Stimulated activated CD8-positive, alpha-beta memory T cell treated with anti-CD3 and anti-CD28 coated beads, Interleukin-4, amount 100 ng/mL, for 48 hours (primary cell): ENCODE measurements at regions not wholly inside any gene's neighbourhood (a gene's known extent, or its start where the extent isn't known, plus 50 kb on each side); places are given as distances from the start of the nearest gene placed in this dataset.
A peak's percentile ranks its signal among the peaks of the same experiment; 100 is the strongest.
"Not testable (repeated sequence)": the region's sequence is repeated elsewhere in the genome, so short reads cannot be mapped to it uniquely, and the experiment has no call there.

ENCODE experiments used
- DNase-seq: peaks from one replicate; pipeline ENCODE4 v3.0.0-alpha.2; 2020

DNA sequence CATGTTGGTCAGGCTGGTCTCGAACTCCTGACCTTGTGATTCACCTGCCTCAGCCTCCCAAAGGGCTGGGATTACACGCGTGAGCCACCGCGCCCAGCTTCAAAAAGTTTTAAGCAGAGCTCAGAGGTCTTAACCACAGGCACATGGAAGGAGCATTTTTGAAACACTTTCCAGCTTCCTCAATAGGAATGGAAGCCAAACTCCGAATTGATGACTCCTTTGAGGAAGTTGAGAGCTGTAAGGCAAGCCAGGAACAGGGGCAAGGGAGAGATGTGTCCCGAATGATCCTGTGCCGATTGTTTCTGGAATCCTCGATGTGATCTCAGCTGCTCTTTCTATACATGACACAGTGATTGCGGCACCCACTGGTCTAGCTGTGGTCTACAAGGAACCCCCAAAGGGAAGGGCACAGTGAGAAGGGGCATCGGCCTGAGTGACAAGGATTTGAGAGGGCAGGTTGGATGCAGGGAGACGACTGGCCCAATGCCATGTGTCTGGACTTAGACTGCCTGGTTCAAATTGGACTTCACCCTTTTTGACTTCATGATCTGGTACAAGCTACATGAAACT lies 116.2 kb downstream of the ADRA2C start:
- DNase-seq: not testable (repeated sequence)

DNA sequence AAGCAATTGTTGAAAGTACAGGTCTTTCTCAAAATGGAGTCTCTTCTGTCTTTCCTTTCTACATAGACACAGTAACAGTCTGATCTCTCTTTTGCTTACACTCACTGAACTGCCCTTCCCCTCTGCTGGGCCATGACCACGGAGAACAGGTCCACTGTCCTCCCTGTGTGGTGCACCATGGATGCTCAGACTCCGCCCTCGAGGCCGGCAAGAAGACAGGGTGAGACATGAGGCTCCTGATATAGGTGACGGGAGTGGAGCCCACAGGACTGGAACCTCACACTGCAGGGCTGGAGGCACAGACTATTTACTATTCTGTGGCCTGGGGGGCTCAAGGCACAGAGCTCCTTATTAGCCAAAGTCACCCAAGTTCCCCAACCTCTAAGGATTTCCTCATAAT lies 118.1 kb downstream of the ADRA2C start:
- DNase-seq: not testable (repeated sequence)

DNA sequence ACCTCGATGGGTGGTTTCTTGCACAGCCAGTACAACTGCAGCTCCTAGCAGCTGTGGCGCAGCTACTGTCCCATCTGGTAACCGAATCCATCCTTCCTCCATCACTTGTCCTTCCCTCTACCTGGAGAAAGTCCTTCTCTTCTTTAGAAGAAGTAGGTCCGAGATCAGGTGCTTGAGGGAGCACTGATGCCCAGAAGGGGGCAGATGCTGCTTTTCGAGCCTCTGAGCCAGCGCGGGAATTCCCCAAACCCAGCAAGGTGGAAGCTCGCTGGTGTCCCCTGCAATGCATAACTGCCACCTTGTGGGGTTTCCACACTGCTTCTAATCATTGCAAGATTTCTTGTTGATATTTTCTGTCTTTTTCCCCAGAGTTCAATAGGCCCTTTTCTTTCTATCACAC lies 127.4 kb downstream of the ADRA2C start:
- peak; percentile 55 for DNase-seq

DNA sequence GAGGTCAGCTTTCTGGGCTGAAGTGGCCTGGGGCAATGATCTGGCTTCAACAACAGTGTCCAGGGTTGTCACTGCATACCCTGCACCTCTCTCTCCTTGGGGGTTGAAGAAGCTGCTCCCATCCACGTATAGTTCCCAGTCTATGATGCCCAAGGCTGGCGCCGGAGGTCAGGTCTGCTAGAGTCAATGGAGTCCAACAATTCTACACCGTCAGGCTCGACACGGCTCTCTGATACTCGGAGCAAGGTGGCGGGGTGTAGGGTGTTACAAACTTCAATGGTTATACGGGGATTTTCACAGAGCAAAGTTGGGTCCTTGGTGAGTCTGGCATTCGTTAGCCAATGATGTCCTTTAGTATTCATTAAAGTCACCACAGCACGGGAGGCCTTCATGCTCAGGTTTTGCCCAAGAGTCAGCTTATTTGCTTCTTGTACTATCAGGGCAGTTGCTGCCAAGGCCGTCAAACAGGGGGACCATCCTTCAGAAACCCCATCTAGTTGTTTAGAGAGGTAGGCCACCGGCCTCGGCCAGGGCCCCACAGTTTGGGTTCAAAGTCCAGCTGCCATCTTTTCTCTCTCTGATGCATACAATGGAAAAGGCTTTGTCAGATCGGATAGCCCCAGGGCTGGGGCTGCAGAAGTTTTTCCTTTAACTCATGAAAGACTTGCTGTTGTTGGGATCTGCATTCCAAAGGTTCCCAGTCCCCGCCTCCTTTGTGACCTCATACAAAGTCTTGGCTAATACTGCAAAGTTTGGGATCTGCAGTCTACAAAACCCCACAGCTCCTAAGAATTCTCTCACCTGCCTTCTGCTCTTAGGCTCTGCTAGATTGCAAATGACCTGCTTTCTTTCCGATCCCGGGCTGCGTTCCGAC lies 128.1 kb downstream of the ADRA2C start:
- not testable (repeated sequence) for DNase-seq

DNA sequence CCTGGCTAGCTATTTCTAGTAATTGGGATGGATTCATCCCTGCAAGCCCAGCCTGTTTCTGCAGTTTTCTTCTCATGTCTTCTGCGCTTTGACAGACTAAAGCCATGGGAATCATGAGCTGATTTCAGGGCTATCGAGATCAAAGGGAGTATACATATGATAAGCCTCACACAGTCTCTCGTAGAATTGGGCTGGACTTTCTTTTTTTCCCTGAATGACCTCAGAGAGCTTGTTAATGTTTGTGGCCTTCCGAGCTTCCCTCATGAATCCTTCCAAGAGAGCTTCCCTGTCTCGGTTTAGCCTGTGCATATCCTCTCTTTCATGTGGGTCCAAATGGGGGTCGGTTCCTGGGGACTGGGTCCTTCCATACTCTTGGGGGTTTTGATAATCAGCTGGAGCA lies 130.3 kb downstream of the ADRA2C start:
- no peak for DNase-seq

DNA sequence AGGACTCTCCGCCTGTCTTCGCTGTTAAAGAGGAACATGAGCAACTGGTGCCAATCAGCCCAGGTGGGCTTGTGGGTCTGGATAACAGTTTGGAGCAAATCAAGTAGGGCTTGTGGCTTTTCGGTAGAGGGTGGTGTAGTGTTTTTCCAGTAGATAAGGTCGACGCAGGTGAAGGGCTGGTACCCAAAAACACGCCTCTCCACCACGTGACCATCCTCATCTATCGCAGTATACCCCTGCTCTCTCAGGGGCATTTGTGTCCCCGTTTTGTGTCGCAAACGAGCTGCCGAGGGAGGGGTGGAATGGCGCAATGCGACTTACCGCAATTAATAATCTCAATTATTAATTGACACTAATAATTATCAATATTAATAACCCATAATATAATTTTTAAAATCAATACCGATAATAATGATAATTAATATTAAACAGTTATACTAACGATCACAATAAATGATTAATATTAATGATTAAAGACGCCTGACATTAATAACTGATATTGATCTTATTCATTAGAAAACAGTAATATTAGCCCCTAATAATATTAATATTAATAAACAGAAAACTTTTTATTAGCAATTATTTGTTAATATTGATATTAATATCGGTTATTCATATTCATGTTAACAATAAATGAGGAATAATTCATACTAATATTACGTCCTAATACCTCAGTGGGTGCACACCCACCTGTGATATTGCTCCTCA lies 130.8 kb downstream of the ADRA2C start:
- not testable (repeated sequence) for DNase-seq

DNA sequence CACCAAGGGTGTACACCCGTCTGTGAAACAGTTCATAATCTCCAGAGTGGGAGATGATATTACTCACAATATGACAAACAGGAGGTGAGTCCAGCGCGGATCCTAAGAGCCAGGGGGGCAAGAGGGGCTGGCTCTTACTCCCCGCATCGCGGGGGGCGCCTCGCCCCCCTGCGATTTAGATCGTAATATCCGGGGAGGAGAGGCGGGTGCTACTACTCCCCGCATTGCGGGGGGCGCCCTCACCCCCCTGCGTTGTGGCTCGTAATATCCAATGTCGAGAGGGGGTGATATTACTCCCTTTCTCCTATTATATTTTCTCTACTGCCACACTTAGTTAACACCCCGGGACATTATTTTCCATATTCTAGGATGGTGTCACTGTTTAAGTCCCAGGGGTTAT lies 131.9 kb downstream of the ADRA2C start:
- DNase-seq: no peak

DNA sequence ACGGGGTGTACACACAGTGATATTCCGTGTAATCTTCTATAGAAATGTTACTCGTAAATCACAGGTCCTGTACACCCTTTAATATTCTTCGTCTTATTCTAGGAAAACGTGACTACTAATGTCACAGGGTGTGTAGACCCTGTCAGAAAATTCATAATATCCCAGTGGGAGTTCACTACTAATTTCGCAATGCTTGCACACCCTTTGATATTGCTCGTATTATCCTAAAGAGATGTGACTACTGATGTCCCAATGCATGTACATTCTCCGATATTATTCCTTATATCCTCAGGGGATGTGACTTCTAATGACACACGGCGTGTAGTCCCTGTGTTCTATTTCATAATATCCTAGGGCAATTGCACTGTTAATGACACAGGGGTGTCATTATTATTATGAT lies 132.7 kb downstream of the ADRA2C start:
- DNase-seq: not testable (repeated sequence)

DNA sequence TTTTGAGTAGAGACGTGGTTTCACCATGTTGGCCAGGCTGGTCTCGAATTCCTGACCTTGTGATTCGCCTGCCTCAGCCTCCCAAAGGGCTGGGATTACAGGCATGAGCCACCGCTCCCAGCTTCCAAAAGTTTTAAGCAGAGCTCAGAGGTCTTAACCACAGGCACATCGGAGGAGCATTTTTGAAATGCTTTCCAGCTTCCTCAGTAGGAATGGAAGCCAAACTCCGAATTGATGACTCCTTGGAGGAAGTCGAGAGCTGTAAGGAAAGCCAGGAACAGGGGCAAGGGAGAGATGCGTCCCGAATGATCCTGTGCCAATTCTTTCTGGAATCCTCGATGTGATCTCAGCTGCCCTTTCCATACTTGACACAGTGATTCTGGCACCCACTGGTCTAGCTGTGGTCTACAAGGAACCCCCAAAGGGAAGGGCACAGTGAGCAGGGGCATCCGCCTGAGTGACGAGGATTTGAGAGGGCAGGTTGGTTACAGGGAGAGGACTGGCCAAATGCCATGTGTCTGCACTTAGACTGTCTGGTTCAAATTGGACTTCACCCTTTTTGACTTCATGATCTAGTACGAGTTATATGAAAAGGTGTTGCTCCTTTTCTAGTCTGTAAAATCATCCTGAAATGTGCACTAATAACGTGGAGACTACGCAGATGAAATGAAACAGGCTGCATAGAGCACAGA lies 138.2 kb downstream of the ADRA2C start:
- DNase-seq: not testable (repeated sequence)

DNA sequence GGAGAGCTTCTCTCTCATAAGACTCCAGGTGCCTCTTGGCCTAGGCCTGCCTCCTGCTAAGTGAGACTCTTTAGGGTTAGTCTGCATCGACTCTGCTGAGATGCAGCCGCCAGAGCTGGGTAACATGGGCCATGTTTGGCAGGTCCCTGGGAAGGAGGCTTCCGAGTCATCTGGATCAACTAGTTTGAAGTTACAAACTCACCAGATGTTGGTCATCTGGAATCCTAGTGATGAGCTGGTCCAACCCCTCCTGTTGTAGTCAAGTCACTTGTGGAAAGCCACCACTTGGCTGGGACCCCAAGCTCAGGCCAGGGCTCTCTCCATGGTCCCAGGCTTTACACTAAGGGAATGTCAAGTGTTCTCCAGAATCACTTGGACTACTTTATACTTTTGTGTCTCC lies 143.4 kb downstream of the ADRA2C start:
- not testable (repeated sequence) for DNase-seq

DNA sequence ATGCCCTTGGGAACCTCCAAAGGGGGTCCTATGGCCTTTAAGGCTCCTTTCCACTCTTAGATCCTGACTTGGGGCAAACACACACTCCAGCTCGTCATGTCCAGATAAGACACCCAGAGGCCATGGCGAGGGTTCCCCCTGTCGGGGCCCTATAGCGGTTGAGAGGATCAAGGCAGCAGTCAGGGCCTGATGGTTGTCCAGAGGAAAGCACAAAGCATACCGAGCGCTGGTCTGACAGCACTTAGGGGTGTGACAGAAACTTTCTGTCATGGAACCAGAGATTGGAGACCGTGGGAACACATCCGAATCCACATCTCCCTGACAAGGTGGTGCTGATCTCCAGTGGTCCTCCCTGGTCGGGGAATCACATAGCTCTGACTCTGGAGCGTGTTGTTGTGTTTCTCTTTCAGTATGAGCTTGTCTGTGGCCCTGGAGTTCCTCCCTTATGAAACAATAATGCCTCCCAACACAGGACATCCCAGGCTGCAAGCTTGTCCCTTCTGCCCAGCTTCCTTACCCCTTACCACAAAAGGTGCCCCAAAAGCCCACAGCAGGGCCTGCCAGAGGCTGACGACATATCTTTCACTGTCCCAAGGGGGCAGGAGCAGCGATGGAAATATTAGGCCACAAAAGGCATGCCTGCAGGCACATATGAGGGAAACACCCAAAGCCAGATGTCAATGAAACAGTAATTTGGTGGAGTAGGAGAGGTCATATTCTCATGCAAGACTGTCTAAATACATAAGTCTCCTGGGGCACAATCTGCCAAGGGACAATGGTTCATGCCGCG lies 144.2 kb downstream of the ADRA2C start:
- DNase-seq: not testable (repeated sequence)

DNA sequence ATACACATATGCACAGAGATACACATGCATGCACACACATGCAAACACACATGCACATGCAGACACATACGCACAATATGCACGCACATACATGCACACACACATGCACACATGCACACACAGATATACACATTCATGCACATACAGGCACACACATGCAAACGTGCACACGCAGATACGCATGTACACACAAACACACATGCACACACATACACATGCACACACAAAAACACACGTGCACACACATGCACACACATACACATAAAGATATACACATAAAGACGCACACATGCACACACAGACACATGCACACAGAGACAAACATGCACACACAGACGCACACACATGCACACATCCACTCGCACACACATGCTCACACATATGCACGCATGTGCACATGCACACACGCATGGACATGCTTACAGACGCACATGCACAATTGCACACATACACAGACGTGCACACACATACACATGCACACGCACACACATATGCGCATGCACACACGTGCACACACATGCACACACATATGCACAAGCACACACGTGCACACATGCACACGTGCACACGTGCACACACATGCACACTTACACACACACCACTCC lies 145.2 kb downstream of the ADRA2C start:
- DNase-seq: no peak

DNA sequence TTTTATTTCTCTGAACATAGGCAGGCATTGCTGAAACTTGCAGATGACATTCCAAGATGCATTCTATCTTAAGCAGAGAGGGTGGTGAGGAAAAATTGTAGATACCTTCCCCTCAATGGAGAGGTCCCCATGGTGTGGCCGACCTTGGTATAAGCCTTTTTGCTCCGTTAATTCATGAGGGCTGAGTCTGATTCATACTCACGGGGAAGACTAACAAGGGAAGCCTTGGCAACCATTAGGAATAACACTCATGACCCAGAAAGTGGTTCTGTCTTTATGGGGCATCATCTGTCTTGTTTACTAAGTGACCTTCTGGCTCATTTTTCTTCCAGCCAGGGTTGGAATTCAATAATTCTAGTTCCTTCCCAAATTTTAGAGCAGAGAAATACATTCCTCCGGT lies 148.3 kb downstream of the ADRA2C start:
- not testable (repeated sequence) for DNase-seq

DNA sequence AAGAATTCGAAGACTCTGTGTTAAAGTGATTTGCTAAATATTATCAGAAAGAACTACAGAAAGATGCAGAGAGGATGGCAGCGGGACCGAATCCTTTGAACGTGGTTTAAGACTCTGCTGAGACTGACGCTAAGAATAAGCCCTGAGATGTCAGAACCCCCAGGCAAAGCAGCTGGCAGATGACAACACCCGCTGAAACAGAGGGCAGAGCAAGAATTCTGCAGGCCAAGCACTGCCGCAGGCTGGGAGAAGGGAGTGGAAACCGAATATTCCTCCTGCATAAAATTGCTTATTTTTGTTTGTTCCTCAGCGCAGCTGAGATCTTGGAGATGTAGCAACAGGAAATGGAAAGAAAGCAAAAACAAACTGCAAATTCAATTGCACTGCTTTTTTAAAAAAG lies 153.3 kb downstream of the ADRA2C start:
- DNase-seq: not testable (repeated sequence)

DNA sequence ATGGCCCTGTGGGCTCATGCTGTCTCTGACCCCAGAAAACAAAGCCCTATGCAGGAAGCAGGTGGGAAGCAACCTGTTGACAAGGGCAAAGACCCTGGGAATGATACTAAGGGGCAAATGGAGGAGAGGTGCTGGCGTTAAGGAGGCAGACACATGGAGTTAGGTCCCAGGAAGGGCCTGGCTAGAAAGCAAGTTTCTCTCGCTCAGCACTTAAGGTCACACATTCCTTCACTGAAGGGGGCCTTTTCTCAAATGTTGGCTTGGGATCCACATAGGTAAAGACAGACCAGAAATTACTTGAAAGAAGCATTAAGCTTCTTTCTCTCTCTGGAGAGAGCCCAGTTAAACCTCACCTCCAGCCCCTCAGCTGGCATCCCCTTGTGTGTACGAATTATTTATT lies 155.7 kb downstream of the ADRA2C start:
- not testable (repeated sequence) for DNase-seq

DNA sequence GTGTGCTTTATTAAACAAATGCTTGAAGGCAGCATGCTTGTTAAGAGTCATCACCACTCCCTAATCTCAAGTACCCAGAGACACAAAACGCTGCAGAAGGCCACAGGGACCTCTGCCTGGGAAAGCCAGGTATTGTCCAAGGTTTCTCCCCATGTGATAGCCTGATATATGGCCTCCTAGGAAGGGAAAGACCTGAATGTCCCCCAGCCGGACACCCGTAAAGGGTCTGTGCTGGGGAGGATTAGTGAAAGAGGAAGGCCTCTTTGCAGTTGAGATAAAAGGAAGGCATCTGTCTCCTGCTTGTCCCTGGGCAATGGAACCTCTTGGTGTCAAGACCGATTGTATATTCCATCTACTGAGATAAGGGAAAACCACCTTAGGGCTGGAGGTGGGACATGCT lies 159.7 kb downstream of the ADRA2C start:
- DNase-seq: not testable (repeated sequence)

DNA sequence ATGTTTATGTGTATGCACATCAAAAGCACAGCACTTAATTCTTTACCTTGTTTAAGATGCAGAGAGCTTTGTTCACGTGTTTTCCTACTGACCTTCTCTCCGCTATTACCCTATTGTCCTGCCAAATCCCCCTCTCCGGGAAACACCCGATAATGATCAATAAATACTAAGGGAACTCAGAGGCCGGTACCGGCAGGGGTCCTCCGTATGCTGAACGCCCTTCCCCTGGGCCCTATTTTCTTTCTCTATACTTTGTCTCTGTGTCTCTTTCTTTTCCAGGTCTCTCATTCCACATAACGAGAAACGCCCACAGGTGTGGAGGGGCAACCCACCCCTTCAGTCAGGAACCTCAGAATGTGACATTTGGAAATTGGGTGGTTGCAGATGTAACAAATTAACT lies 160.1 kb downstream of the ADRA2C start:
- DNase-seq: not testable (repeated sequence)

DNA sequence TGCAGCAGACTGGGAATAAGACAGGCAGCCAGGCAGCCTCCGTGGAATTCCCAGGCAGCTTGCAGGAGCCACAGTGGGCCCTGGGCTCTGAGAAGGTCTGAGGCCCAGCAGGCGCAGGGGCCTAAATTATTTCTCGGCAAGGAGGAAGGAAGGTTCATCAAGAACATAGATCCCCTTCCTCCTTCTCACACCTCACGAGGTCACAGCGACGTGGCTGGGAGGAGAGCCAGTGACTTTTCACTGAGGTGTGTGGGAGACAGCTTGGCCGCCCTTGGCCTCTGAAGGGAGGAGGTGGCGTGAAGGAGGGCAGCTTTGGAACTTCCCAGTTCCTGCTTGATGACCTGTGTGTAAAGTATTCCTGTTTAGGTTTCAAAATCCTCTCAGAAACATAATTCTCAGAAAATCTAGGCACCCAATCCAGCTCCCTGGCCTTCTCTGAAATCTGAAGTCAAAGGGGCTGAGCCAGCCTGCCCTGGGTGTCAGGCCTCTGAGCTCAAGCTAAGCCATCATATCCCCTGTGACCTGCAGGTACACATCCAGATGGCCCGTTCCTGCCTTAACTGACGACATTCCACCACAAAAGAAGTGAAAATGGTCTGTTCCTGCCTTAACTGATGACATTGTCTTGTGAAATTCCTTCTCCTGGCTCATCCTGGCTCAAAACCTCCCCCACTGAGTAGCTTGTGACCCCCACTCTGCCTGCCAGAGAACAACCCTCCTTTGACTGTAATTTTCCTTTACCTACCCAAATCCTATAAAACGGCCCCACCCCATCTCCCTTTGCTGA lies 161.0 kb downstream of the ADRA2C start:
- not testable (repeated sequence) for DNase-seq

DNA sequence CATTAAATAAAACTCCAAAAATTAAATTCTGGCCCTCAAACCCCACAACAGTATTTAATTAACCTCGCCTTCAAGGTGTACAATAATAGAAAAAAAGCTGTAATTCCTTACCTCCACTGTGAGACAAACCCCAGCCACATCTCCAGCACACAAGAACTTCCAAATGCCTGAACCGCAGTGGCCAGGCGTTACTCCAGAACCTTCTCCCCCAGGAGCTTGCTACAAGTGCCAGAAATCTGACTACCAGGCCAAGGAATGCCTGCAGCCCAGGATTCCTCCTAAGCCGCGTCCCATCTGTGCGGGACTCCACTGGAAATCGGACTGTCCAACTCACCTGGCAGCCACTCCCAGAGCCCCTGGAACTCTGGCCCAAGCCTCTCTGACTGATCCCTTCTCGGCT lies 163.2 kb downstream of the ADRA2C start:
- DNase-seq: not testable (repeated sequence)

DNA sequence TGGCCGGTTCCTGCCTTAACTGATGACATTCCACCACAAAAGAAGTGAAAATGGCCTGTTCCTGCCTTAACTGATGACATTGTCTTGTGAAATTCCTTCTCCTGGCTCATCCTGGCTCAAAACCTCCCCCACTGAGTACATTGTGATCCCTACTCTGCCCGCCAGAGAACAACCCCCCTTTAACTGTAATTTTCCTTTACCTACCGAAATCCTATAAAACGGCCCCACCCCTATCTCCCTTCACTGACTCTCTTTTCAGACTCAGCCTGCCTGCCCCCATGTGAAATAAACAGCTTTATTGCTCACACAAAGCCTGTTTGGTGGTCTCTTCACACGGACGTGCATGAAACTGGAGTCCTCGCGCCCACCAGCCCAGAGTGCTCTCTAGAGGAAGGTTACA lies 166.5 kb downstream of the ADRA2C start:
- DNase-seq: not testable (repeated sequence)

DNA sequence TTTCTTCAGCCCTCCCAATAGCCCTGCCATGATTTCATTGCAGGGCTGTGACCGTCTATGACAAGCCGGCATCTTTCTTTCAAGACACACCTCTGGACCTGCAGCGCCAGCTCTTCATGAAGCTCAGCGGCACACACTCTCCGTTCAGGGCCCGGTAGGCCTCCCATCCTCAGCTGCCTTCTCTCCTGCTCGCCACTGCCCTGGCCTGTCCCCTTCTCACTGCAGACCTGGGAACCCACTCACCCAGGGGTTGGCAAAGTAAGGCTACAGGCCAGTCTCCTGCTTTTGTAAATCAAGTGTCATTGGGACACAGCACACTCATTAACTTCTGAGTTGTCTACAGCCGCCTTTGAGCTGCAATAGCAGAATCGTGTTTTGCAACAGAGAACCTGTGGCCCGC lies 169.2 kb downstream of the ADRA2C start:
- not testable (repeated sequence) for DNase-seq
